Suppressor macrophage treated with lipopolysaccharide for 4 hours (primary cell): ENCODE measurements at regions not wholly inside any gene's neighbourhood (a gene's known extent, or its start where the extent isn't known, plus 50 kb on each side); places are given as distances from the start of the nearest gene placed in this dataset.

Experiments
- DNase-seq: peaks from one replicate; pipeline ENCODE4 v3.0.0-alpha.2; 2020

DNA sequence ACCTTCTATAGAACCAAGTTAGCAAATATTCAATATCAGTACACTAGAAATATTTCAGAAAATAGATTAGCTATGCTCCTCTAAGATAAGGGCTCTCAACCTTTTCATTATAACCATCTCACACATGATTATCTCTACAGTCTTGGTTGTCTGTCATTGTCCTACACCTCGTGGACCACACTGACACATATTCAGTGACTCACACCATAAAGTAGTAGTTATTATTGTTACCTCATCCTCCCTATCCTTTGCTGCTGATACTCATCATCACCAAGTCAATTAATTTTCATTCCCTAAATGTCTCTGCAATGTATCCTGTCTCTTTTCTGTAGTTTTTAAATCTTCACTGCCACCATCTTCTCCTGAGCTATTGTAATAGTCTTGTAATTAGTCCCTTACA is 1309.2 kb upstream of the C9orf72 start:
- no peak for DNase-seq

DNA sequence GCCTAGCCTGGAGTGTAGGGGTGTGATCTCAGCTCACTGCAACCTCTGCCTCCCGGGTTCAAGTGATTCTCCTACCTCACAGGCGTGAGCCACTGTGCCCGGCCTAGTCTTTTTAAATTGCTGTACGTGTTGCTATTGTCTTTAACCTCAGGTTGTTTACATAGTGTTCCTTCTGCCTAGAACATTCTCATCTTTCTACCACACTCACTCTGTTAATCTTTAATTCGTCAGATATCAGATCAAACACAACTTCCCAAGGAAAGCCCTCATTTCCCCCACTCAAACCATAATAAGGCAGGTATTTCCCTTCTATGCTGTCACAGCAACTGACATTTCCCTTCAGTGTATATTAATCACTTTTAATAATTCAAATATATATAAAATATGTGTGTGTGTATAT is 1310.0 kb upstream of the C9orf72 start:
- no peak for DNase-seq

DNA sequence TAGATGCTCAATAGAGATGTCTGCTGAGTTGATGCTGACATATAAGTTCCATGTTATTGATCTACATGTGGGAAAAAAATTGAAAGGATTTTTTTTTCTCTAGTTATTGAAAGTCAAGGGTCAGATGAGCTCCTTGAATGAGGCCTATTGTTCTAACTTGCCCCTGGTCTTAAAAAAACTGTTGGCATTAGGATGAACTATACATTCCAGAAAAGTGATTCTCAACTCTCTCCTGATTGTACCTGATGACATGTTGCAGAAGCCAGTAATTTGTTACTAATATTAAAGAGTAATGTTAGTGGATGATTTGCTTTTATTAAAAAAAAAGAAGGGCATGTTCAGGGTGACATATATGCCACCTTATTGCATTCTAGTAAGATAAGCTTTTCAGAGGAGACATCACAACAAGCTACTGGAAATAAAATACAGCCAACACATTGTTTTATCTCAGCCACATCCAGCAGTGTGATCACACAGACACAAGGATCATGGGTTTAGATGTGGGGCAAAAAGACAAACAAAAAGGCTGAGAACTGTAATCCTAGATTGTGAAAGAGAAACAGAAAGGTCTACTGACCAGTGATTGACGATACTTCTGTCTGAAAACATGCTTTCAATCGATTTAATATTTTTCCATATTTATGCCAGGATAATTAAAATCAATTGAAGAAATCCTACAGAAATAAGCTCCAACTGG is 1314.1 kb upstream of the C9orf72 start:
- no peak for DNase-seq

DNA sequence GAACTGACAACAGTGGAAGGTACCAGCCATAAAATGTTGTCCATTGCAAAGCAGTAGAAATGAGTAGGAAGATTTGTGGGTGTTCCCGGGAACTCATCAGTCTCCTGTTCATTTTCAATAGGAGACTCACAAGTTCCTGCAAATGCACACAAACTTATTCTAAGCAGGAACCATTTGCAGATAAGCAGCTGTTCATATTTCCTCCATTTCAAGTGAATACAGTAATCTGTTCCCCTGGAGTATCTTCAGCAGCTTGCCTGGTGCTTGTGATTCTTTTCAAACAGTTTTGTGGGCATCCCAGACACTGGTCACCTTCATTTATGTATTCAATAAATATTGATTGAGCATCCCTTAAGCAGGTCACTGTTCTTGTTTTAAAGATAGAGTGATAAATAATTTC is 1315.5 kb upstream of the C9orf72 start:
- no peak for DNase-seq

DNA sequence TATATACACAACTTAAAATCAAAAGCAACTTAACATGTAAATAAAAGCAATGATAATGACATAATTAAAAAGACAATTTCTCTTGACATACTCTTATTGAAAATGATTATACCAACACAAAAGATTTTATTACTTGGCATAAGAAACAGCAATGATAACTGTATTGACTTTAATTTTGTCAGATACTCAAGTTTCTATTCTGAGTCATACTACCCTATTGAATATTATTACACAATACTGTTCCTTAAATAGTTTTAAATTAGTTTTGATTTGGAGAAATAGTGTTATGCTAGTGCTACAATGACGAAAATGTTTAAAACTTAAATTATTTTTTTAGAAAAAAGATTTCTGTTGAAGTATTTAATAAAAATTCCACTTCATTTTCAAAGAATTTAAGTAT is 1319.3 kb upstream of the C9orf72 start:
- no peak for DNase-seq

DNA sequence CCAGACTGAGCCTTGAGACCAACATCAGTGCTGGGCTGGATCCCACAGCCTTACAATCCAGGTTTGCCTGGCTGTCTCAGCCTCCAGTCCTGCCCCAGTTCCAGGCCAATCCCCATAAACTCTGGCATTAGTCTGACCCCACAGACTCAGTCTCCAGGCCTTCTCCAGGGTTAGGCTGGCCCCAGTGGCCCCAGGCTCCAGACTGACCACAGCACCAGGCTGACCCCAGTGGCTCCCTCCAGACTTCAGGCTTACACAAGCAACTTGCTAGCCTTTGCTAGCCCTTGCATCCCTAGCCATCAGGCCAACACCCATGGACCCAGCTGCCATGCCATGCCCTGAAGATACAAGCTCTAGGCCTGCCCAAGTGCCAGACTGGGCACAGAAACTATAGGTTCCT is 1326.0 kb upstream of the C9orf72 start:
- DNase-seq, result no peak

DNA sequence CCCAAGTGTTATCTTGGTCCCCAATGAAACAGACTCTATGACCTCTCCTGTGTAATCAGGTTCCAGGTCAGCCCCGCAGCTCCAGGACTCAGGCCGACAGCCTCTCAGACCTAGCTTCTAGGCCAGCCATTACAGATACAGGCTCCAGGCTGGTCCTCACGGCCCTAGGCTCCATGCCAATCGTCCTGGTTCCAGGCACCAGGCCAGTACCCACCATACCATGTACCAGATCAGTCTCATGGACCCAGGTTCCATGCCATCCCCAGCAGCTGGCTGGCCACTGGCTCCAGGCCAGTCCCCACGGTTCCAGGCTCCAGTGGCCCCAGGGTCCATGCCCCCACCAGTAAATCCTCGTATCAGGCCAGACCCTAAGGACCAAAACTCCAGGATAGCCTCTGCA is 1326.6 kb upstream of the C9orf72 start:
- DNase-seq, result no peak

DNA sequence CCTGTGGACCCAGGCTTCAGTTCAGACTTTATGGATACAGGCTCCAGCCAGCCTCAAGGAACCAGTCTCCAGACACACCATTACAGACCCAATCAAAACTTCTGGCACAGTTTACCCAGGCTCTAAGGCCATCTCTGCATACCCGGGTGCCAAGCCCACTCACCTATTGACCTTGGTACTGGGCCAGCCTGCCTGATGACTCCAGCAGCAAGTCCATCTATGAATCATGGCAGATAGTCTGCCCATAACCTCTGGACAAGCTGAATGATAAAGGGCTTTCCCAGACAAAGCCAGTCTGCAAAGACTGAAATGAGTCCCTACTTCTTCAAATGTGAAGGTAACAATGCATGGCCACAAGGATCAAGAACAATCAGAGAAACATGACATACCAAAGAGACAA is 1327.1 kb upstream of the C9orf72 start:
- no peak for DNase-seq

DNA sequence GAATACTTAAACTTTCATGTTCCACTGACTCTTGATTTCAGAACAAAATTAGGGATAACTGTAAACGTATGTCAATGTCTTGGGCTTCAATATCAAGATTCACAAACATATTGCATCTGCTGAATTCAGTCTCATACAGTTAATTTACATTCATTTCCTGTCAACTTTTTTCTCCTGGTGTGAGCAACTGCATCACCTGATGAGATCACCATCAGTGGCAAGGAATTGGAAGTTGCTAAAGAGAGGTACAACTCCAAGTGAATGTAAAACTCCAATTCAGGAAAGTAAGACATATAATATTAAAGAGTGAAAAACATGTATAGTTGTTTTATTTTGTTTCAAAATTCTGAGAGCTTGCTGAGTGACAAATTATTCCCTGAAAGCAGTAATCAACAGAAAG is 1336.2 kb upstream of the C9orf72 start:
- DNase-seq, result no peak

DNA sequence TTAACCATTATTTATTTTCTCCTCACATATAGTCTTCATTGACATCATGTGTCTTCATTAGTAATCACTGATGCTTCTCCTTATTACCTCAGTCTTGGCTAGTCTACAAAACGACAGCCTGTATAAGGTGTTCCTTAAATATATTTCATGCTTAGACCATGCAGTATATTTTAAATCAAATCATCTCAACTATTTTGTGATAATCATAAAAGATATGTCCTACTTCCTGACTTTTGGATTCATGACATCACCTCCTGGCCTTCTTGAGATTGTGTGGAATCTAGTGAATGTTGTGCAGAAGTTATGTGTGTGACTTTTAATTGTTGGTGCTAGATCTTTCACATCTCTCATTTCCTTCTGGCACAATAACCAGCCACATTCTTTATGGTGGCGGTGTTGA is 1339.3 kb upstream of the C9orf72 start:
- no peak for DNase-seq

DNA sequence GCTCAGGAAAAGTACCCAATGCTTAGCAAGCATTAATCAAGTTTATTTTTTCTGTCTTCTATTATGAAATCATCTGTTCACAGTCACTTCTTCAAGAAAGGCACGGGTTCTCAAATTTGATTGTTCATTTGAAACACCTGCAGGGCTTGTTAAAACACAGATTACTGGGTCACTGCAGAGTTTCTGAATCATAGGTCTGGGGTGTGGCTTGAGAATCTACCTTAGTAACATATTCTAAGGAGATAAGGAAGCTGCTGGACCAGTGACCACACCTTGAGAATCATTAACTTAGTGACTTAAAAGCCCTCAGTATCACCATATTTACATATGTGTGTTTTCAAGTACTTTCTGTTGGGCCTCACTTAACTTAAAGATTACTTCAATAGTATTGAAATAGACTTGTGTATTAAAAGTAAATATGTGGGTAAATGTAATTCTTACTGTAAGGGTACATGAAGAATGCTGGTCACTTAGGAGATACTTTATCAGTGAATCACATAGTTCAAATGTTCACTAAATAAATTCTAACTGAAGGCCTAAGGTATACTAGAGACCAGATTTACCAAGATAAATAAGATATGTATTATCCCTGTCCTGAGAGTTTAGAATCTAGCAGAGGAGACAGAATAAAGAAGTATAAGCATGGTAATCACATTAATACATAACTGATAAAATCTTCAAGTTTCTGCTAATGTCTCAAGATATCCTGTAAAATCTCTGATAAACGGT is 1342.1 kb upstream of the C9orf72 start:
- DNase-seq, result no peak

DNA sequence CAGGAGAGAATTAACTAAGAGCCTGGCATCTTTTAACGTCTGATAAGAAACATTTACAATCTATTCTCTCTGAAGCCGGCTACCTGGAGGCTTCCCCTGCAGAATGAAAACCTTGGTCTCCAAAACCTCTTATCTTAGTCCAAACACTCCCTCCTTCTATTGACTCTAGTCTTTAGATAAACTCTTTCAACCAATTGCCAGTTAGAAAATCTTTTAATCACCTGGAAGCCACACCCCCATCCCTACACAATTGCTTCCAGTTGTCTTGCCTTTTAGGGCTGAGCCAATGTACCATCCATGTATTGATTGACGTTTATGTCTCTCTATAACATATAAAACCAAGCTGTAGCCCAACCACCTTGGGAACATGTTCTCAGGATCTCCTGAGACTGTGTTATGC is 1343.1 kb upstream of the C9orf72 start:
- no peak for DNase-seq

DNA sequence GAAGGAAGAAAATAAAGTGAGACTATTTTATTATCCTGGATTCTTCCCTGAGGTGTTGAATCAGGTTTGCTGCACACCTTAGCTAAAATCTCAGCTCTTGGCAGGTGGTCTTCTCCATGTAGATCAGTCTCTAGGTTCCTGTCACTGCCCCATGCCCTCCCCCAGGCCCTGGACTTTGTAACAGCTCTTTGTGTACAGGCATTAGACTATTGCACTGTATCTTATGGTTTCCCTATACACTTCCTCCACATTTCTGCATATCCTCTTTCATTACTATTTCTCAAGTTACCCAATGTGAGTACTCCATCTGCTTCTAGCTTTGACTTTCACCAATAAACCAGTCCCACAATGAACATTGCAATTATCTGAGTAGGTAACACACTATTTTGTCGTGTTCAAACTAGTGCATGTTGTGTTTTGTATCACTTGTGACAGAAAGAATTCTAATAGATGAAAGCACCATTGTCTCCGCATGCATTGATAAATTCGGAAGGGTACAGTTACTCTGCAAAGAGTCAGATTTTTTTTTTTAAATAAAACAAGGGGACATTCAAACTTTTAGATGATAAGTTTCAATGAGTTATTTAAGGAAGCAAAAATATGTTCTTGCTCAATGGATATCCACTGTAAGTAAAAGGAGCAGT is 1348.7 kb upstream of the C9orf72 start:
- no peak for DNase-seq

DNA sequence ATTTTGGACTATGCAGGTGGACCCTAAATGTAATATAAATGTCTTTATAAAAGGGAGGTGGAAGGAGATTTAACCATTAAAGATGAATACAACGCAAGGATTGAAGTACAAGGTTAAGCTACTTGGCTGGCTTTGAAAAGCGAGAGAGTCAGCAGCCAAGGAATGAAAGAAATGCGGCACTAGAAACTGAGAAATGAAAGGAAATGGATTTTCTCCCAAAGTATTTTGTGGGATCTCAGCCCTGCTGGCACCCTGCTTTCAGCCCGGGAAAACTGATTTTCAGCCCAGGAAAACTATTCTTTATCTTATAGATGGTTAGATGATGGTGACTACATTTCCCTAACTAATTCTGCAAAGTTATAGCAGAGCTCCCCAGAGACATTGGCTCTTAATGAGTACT is 1349.6 kb upstream of the C9orf72 start:
- DNase-seq, result no peak

DNA sequence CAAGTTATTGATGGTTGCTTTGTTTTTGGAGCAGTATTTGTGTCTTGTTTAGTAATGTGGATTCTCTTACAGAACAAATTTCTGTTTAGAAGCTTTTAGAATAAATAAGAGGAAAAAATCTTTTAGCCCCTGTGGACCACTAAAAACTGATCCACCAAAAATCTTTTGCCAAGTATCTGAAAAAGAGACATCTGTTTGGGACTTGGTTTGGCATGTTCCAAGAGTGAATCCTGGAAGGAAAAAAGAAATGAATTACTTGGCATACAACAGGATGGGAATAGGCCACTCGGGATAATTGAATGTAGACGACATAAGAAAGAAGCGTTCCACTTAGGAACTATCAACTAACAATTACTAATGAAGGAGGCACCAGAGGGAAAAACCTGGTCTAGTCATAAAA is 1350.1 kb upstream of the C9orf72 start:
- DNase-seq, result no peak

DNA sequence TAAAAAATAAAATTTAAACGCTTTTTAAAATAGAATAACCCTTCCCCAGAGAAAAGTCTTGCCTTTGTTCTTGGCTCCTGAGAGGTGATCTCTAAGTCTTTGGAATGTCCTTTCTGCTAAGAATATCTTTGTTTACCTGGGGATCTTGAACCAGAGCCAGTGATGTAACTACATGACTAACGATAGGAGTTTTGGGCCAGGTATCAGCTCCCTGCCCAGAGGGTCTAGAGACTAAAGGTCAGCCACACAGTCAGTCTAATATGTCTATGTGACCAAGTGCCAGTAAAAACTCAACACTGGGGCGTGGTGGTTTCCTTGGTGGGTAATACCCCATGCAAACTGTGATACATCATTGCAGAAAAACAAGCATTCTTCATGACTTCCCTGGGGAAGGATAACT is 1351.9 kb upstream of the C9orf72 start:
- no peak for DNase-seq

DNA sequence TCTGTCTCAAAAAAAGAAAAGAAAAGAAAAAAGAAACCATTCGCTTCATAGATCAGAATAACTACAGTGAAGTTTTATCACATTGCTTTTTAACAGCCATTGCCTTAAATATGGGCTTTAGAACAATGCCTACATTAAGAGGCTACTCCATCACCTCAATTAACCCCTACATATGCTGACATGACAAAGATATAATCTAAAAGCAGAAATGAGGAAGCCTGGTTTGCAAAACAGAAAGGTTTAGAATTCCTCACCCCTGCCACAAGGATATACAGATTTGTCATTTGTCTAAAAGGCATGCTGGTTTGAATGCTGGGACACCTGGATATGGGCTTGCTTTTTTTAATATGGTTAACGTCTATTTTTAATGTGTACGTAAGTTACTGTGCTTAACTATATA is 1353.0 kb upstream of the C9orf72 start:
- no peak for DNase-seq

DNA sequence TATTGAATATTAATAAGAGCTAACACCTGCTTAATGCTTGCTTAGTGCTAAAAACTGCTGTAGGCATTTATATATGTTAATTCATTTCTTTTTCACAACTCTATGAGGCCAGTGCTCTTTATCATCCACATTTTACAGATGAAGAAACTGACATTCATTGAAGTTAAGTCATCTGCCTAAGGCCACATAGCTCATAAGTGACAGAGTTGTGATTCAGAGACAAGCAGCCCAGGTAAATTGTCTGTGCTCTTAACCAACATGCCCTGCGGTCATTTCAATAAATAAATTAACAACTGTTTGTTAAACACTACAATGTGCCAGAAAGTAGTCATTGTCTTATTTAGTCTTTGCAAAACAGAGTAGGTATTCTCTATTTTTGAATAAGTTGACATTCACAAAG is 1354.4 kb upstream of the C9orf72 start:
- no peak for DNase-seq

DNA sequence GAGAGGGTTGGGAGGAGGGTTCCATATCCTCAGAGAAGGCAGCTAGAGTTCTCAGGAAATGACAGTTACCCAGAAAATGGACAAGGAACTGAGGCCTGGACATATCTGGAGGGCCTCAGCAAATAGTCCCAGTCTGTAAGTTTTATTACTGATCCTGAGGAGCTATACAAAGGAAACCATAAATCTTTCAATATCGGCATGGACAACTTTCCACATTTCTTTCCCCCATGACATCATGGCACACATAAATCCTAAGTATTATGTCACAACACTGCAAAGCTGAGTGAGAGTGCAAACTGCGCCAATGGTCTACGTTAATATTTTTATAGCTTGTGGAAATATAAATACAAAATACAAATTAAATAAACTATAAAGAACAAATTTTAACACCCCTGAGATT is 1356.2 kb upstream of the C9orf72 start:
- DNase-seq, result no peak

DNA sequence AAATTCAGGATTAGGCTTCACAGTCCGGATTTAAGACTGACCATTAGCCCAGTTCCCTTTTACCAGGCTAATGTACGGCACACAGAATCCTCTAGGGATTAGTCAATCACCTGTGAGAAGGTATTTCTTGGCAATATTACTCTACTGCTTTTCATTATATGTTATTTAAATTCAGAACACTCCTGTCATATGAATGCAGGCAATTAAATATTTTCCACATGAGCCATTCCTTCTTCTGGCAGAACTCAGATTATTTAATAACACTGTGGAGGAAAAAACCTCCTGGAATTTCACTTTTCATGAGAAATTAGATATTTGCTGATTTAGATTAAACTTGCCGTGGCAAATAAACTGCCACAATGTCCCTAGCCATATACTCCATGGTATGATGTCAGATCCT is 1357.5 kb upstream of the C9orf72 start:
- DNase-seq, result no peak

DNA sequence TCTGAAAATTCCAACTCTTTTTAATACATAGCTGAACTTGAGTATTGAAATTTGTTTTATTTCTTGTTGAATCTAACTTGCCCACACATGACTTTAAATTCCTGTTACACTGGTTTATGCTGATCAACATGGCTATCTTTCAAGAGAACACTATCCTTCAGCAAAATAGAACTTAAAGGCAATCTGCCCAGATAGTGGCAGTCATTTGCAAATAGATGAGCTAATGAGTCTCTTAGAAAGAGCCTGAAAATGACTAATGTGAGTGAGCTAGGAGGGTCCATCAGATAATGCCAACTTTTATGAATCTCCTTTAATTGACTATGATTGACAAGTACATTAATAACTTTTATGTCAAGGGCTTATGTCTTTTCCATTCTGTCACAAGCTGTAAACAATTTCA is 1360.8 kb upstream of the C9orf72 start:
- no peak for DNase-seq

DNA sequence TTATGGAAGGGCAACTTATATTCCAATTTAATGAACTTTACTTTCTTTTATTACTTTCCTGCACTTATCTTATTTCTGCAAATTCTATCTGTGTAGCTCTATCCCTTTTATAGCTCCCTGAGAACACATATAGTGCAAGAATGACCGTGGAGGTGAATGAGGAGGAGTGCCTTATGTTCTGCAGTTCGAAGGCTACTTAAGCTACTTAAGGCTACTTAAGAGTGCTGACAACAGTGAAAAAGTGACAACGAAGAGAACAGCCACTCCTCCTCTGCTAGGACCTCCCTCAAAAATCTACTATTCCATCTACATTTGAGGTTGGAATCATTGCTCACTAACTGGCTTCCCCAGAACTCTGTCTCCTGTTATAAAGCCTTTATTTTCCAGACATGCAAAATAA is 1365.7 kb upstream of the C9orf72 start:
- DNase-seq, result no peak

DNA sequence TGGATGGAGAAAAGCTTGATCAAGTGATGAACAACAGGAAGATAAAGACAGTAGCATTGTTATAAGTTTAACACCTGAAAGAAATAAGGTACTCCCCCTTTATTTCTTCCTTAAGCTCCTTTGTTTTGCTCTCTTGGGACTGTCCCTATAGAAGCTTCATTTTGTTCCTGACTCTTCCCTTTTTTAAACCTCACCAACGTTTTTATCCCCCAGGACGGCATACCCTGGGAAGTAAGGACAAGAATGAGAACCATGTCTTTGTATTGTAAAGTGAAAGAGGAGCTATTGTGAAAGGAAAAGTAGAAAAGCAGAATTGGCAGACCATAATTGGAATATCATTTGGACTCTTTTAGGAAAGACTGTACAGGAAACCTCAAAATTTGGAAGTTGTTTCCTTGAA is 1368.6 kb upstream of the C9orf72 start:
- no peak for DNase-seq

DNA sequence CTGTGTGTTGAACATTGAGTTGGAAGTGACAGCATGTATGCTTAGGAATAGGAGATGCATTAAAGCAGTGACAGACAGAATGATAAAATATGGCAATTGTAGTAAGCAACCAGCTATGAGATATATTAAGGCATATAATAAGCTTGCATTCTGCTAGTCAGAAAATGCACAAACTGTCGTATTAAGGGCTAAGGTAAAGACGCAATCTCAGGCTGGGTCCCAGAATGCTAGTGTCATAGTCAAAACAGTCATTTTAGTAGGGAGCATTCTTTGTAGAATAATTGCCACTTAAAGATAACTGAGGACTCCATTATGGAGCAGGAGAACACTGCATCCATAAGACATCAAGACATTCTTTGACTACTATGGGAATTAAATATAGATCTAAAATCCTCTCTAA is 1369.7 kb upstream of the C9orf72 start:
- DNase-seq, result no peak

DNA sequence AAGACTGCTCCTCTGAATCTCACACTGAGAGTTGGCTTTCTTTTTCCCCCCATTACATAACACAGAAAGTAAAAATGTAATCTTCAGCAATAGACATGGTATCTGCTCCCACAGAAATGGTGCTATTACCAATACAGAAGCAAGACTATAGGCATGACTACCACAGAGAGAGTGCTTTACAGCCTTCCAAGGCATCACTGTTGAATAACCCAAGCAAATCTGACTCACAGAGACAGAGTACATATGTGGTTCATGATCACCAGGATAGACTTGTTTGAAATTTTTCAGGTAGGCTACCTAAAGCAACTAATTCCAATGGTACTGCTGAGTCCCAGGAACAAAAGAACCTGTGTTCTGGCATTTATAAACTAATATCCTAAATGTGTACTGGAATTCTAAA is 1373.4 kb upstream of the C9orf72 start:
- no peak for DNase-seq
